Suppressor macrophage treated with lipopolysaccharide for 1 hour (primary cell): ENCODE measurements at regions not wholly inside any gene's neighbourhood (a gene's known extent, or its start where the extent isn't known, plus 50 kb on each side); places are given as distances from the start of the nearest gene placed in this dataset.
"Not testable (repeated sequence)": the region's sequence is repeated elsewhere in the genome, so short reads cannot be mapped to it uniquely, and the experiment has no call there.

Source experiments
- DNase-seq, 3 donors: peaks; one replicate each; pipeline ENCODE4 v3.0.0-alpha.2; 2020 to 2022

DNA sequence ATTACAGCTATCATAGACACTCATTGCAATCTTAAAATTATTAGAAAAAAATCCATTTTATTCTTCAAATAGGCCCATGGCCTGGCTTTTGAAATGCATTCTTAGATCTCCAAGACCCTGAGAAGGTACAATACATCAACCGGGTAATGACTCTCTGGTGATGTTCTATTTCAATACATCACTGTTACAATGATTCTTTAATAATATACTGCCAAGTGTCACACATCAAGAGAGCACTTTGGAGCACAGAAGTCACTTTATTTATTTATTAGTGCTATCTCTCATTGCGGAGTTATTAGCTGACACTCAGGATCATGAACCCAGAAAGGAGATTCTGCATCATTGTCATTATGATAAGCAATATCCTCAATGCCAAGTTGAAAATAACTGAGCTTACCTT is 748.5 kb upstream of the MBL2 start:
- no peak for DNase-seq

DNA sequence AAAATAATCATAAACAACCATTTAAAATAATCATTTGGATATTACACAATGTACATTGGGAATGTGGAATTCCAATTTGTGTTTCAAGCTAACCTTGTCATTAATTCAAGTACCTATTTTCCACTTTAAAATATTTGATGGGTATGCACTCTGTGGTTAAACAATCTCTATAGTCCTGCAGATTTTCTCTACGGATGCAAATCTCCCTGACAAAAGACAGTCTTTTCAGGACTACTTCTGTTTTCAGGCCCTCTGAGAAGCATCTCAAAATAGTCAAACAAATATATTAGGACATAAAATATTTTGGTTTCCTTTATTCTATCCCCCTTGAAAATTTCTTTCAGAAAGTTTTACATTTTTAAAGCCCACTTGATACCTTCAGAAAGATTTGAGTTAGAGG is 735.6 kb upstream of the MBL2 start:
- DNase-seq: no peak

DNA sequence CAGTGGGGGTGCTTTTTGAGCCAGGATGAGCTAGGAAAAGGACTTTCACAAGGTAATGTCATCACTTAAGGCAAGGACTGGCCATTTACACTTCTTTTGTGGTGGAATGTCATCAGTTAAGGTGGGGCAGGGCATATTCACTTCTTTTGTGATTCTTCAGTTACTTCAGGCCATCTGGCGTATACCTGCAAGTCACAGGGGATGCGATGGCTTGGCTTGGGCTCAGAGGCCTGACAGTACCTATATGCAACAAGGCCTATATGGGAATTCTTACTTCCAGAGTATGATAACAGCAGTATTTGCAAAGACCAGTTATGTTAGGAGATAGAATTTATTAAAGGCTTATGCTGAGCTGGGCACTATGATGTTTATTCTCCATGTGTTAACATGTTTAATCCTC is 731.9 kb upstream of the MBL2 start:
- DNase-seq: not testable (repeated sequence)

DNA sequence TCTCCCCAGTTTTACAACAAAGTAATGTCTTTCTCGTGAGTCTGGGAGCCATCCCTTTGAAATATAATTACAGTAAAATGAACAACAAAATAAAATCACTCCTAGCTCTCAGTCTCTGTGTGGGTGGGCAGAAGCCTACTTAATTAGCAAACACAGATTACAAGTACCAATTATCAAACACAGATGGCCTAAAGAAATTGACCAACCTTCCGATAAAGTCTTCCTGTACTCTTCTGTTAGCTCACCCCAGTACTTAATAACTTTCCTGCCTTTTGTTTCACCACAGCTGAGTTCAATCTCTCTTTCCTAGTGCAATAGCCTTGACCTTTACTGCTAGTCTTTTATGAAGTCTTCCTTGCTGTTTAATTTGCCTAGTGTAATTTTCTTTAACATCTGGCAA is 719.2 kb upstream of the MBL2 start:
- DNase-seq: no peak

DNA sequence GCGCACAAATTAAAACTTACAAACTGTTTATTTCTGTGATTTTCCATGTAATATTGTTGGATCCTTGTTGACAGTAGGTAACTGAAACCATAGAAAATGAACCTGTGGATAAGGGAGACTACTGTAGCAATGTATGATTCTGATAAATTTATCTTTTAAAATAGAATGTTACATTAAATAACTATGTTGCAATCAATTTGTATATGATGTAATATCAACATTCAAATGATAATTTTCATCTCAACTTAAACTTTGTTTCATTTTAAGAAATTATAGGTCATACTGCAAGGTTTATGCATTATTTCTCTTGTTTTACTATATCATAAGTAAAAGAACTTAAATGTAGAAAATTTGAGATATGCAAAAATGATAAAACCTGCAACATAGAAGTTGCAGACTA is 718.0 kb upstream of the MBL2 start:
- no peak for DNase-seq

DNA sequence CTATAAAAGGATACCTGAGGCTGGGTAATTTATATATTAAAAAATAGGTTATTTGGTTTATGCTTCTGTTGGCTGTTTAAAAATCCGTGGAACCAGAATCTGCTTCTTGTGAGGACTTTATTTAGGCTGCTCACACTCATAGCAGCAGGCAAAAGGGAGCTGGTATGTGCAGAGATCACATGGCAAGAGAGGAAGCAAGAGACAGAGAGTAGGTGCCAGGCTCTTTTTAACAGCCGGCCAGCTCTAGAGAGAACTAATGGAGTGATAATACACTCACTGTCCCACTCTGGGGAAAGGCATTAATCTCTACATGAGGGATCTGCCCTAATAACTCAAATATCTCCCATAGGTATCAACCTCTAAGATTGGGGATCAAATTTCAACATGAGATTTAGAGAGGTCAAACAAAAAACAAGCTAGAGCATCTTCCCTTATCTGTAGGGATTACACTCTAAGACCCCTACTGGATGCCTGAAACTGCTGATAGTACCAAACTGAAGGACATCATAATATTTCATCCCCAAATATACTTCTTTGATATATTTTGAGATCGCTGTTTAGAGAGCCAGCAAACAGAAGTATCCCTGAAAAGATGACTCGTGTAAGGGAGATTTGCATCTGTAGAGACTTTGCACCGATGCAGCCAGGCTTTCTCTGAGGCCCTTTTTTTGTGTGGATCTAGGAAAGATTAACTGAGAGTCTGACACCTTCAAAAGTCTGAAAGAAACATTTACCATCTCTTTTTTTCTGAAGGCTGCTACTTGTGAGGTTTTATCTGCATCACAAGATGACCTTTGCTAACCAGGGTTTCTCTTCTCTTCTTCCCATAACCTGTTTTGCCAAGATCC is 717.0 kb upstream of the MBL2 start:
- no peak for DNase-seq

DNA sequence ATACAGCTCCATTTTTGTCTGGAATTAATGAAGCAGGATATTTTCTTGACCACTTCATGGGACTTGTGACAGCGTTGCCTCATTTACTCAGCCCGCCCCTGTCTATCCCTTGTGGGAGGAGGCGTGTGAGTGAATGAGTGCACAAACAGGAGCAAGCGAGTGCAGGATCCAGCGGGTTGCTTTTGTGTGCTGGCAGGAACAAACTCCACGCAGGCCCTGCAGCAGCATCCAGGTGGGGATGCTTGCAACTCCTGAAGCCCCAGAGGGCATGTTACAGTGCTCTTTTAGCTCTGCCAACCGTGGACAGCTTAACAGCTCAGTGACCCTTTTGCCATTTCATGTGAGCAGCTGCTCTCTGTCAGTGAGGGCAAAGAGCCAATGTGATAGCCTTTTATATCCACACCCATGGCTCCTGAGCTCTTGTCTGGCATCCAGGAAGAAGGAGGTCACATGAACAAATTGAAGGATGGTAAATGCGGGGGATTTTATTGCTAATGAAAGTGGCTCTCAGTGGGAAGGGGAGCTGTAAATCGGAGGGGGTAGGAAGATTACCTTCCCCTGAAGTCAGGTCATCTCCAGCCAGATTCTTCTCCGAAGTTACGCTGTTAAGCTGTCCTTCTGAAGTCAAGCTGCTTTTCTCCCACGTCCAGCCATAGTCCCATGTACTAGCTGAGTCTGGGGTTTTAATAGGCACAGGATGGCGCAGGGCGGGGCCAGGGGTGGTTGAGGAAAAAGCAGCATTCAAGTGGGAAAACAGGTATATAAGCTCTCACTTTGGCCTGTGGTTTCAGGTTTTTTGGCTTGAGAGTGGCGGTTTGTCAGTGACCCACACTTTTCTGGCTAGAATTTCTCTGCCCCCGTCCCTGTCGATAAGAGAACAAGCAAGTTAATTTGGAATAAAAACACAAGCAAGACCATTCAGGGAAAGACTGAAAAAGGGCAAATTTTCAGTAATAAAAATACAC is 714.7 kb upstream of the MBL2 start:
- DNase-seq: no peak

DNA sequence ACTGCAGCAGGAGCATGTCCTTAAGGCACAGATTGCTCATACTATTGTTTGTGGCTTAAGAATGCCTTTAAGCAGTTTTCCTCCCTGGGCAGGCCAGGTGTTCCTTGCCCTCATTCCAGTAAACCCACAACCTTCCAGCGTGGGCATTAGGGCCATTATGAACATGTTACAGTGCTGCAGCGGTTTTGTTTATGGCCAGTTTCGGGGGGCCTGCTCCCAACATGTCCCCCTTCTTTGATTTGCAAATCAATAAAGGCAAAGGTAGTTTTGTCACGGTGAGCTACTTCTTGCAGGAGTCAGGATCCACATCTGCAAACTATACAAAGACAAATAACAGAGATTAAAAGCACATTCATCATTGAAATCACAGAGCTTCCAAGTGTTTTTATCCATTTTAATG is 712.8 kb upstream of the MBL2 start:
- DNase-seq: not testable (repeated sequence)

DNA sequence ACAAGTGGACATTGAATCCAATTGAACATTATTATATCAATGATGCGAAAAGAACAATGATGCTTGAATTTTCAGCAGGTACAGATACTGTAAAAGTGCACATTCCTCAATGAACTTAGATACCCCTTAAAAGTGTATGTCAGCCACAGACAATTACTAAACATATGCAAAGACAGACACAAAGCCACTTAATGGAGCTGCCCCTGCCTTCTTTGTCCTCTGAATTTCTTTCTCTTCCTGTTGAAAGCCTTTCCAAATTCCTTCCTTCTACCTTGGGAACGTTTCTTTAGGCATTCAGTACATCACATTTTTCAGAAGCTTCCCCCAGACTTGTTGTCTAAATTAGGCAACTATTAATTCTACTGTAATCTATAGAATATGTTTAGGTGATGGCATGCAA is 706.8 kb upstream of the MBL2 start:
- no peak for DNase-seq

DNA sequence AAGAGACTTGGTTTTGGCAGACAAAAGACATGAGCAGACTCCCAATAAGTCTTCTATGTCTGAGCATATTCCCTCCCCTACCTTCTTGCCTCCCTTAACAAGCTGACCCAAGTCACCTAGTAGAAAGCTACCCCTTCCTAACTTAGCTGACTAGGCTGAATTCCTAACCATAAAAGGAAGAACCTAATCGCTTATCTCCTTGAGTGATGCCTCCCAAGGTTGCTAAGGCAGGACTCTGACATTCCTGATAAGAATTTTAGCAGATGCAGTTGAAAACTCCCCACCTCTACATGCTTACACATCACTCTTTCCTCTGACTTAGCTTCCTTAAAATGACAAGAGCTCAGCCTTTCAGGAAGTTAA is 704.7 kb upstream of the MBL2 start:
- DNase-seq: no peak

DNA sequence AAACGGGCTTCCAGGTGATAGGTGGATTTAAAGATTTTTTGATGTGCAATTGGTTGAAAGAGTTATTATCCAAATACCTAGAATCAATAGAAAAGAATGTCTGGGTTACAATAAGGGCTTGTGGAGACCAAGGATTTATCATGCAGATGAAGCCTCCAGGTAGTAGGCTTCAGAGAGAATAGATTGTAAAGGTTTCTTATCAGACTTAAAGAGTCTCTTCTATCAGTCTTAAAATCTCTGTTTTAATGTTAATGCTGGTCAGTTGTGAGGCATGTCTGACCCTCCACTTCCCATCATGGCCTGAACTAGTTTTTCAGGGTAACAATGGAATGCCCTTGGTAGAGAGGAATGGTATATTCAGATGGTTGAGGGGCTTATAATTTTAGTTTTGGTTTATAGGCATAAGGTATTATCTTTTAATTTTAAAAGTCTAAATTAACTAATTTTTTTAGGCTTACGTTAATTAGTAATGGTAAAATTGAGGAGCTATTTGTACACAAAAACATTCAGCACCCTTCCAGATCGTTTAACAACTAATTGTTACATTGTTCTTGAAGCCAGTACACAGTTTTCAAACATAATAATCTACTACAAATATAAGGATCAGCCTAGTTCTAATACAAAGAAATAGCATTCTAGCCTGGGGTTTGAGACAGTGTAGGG is 704.2 kb upstream of the MBL2 start:
- no peak for DNase-seq

DNA sequence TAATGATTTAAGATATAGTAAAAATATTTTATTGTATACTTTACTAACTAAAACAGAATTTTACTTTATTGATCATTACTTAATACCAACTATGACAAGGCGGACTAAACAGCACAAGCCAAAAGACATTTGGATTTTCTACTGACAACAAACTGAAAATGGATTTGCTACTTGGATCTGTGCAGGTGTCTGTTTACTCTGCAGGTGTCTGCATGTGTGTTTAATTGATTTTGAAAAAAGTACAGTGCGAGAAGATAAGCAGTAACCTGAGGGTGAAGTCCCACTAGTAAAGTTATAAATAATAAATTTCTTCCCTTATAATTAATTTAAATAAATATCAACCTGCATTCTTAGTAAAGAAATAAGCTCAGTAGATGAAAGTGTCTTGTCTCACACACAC is 696.8 kb upstream of the MBL2 start:
- no peak for DNase-seq

DNA sequence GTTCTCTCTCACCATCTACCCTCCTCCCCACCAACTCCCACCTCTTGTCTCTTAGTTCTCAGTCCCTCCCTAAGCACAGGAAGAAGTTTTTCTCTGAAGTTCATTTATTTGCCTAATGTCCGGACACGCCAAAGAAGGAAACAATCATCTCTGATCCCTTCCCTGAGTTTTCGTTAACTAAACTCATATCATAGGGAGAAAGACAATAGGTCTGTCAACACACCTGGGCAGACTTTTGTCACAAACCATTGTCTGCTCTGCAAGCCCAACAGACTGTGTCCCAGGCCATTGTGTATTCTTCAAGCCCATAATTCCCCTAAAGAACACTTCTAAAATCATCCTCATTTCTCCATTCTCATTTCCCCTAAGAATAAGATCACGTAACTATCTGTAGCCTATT is 691.0 kb upstream of the MBL2 start:
- no peak for DNase-seq

DNA sequence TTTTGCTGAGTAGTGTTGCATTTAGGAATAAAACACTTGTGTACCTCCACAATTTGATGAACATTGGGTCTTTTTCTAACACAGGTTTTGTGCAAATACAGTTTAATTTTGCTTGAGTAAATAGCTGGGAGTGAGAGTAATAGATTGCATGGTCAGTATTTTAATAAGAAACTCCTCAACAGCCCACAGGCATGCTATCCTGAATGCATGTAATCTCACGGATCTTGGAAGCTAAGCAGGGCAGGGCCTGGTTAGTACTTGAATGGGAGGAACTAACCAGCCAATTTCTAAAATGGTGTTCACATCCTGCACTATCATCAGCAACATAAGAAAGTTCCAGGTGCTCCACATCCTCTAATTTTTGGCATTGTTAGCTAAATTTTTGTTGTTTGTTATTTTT is 685.4 kb upstream of the MBL2 start:
- DNase-seq: no peak

DNA sequence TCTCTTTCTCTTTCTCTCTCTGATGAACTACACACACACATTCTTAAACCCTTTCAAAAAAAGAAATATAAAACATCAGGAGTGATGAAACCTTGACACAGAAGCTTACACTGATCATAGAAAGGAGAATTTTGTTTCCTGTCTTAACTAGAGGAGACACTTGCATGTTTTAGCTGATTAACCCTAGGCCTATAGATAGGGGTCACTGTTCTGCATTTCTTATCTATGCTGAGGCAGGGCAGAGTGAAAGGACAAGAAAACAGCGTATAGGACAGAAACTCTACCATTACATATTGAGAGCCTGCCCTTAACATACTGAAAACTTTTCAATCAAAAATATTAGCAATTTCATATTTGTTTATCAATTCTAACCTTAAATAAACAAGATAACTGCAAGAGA is 680.6 kb upstream of the MBL2 start:
- no peak for DNase-seq

DNA sequence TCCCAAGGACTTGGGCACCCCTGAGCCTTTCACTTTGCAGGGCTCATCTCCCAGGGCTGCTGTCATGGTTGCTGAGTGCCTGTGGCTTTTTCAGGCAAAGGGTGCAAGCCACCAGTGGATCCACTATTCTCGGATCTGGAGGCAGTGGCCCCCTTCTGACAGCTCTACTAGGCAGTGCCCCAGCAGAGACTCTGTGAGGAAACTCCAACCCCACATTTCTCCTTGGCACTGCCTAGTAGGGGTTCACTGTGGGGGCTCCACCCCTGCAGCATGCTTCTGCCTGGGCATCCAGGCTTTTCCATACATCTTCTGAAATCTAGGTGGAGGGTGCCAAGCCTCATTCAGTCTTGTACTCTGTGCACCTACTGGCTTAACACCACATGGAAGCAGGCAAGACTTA is 675.0 kb upstream of the MBL2 start:
- no peak for DNase-seq

DNA sequence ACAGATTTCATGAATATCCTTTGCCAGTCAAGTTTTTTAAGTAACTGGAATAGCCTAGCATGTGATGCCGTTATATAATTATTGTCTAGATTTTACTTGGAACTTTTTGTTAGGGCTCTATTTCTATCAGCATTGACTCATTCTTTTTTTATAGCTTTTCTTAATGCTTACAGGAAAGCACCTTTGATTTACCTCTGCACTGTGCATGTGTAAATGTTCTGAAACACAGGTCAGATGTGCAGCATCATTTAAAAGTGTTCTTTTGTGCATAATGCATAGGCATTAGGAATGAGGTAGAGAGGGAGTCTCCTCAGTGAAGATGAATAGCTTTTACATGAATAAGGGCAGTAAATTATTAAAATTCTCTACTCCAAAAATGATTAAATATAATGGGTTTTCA is 669.3 kb upstream of the MBL2 start:
- DNase-seq: no peak

DNA sequence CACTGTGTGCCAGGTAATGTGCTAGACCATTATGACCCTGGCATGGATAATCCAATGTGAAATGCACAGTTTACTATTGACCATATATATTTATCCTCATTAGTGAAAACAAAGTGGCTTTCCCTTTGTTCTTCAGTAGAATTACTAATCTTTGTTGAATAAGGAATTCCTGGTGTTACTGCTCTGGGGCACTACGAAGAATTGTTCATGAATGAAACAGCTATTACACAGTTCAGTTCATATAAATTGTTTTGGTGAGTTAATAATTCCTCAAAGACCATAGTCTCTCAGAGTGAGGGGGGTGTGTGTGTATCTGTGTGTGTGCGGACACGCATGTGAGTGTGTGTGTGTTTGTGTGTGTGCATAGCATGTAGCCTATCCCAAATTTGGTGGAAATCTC is 668.0 kb upstream of the MBL2 start:
- no peak for DNase-seq

DNA sequence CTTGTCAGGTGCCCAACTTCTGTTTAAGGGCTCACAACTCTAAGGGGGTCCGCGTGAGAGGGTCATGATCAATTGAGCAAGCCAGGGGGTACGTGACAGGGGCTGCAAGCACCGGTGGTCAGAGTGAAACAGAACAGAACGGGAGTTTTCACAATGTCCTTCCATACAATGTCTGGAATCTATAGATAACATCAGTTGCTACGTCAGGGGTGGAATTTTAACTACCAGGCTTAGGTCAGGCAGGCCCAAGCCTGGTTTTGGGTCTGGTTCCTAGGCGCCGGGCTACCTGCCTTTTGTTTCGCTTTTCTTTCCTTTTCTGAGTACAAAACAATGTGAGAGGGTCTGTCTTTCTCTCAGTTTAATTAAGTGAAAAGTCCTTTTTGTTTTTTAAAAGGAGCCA is 666.5 kb upstream of the MBL2 start:
- not testable (repeated sequence) for DNase-seq

DNA sequence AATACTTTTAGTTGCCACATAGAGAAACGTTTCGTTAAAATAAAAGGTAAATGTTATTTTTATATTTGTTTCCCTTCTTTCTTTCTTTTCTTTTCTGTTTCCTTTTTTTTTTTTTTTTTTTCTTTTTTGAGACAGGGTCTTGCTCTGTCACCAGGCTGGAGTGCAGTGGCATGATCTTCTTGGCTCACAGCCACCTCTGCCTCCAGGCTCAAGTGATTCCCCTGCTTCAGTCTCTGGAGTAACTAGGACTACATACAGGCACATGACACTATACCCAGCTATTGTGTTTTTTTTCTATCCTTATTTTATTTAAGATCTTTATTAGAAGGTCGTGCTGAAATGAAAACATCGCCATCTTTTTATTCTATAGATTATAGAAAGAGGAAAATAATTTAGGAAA is 661.8 kb upstream of the MBL2 start:
- no peak for DNase-seq

DNA sequence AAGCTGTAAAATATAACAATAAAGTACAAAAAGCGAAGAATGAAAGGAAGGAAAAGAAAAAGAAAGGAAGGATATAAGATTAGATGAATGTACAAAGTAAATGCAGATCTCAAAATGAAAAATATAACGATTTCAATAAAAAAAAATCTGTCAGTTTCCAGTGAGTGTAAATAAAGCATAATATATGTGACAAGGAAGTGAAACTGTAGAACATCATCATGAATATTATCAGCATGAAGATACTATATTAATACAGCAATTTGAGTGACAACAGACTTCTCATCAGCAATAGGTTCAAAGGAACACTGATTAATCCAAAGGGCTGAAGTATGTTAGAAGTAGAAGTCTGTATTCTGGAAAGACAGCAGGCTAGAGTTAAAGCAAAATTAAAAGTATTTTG is 659.5 kb upstream of the MBL2 start:
- no peak for DNase-seq

DNA sequence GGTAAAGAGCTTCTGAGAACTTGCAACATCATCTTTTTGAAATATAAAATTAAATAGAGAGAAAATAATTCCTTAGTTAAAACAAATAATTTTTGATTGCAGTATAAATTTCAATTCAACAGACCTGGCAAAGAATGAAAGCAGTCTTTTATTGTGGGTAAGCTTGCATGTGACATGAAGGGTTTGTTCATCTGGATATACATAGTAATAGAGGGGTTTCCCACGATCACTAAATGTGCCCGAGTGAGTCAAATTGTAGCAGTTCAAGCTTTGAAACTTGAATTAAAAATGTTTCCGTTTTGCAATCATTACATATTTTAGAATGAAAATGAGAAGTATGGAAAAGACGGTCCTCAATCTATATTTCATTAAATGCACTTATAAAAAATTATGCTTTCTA is 658.4 kb upstream of the MBL2 start:
- no peak for DNase-seq

DNA sequence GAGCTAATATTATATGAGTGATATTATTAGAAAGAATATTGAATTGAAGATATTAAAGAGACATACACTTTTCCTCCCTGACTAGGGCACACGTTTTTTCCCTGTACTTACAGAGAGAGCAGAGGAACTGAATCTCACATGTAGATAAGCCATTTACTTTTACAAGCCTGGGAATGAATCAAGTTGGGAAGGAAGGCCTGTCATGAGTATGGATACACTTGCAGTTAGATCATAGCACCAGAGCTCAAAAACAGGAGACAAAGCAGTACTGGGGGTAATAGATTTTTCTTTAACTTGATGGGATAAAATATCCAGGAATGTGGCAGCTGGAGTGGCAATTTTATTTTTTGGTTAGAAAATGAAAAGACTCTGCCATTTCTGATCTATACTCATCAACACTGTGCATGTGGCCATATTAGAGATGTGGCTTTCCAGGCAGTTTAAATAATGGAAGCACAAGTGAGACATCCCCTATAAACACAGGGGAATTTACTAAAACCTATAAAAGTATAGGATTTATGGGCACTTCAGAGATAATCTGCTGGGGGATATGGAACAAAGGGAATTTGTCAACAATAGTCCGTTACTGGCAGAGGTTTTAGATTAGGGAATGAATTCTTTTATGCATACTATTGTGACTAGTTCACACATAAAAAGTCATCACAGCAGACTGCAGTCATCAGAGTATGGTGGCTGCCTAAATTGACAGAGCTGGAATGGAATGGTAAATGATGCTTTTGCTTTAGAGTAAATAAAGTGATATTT is 657.7 kb upstream of the MBL2 start:
- DNase-seq: no peak
